HG02763 (cell line): ENCODE measurements at regions not wholly inside any gene's neighbourhood (a gene's known extent, or its start where the extent isn't known, plus 50 kb on each side); places are given as distances from the start of the nearest gene placed in this dataset.
"Not testable (repeated sequence)": the region's sequence is repeated elsewhere in the genome, so short reads cannot be mapped to it uniquely, and the experiment has no call there.

ENCODE experiments used
- ATAC-seq: cut with Tn5 transposase; IDR thresholded peaks from one replicate; pipeline ENCODE4 v1.9.1; 2021; ENCODE audit warnings: mild to moderate bottlenecking, moderate library complexity; ENCODE audit not compliant: unreplicated experiment

DNA sequence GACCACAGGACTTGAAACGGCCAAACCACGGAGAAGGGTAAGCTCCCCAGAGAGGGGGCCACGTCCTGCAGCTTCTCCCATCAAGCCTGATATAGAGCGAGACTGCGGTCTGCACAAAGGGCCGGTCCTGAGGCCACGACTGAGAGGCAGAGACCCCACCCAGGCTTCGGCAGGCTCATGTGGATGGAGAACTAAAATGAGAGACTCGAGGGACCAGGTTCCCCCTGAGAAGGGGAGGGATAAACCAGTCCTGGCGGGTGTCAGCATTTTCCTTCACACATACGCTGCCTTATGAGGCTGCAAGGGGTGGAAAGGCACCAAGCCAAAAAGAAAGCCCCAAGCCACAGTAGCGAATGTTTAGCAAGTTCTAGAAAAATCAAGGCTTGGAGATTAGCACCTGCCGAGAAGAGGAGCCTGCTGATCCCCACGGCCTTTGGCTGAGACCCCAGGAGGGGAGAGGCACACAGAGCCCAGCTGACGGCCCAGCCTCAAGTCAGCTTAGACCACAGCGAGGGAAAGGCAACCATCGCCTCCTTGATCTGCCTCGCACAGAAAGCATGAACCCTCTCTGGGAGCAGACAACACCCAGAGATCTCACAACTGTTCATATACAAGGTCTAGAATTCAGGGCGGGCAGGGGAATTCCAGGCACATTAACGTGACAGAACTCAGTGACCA lies 92.6 kb upstream of the RNF32 start:
- no peak for ATAC-seq

DNA sequence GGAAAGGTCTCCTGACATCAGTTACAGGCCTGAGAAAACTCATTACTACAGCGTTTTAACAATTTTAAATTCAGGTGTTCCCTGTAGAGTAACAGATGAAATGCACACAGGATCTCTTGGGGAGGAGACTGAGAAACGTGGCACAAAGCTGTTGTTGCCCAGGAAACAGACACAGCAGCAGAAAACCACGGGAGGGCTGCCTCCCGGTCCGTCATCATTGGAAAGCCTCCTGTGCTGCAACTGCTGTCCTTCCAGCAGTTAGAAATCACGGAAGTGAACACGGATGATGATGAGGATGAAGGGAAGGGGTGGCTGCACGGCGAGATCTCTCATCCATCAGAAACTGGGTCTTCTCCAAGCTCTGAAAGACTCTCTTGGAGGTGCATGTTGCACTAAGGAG lies 94.6 kb upstream of the RNF32 start:
- no peak for ATAC-seq

DNA sequence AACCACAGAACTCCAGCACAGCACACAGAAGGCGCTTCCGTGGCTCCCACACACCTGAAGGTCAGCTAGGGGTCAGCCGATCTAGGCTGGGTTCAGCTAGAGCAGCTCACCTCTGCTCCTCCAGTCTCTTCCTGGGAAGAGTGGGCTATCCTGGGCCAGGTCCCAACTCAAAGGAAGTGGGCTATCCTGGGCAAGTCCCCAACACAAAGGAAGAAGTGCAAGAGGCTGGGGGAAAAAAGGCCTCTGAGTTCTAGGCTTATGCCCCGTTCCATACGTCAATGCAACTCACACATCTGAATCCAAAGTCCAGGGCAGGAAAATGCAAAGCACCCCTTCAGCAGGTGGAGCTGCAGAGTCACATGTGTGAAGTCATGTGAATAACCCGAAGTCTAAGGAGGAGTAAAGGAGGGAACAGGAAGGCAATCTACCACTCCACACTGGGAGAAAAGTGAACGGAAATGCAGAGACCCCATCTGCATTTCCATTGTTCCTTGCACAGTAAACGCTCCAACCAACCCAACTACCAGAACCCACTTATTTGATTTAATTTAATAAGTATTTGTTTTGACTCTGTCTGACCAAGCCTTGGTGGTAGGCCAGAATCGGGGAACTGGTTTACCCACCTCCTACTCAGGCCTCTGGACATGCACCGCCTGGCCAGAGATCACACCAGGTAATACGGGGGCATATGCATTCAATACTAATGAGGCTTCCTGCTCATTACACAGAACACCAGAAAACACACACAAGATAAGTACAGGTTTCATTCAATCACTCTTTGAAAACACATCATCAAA lies 95.5 kb upstream of the RNF32 start:
- no peak for ATAC-seq

DNA sequence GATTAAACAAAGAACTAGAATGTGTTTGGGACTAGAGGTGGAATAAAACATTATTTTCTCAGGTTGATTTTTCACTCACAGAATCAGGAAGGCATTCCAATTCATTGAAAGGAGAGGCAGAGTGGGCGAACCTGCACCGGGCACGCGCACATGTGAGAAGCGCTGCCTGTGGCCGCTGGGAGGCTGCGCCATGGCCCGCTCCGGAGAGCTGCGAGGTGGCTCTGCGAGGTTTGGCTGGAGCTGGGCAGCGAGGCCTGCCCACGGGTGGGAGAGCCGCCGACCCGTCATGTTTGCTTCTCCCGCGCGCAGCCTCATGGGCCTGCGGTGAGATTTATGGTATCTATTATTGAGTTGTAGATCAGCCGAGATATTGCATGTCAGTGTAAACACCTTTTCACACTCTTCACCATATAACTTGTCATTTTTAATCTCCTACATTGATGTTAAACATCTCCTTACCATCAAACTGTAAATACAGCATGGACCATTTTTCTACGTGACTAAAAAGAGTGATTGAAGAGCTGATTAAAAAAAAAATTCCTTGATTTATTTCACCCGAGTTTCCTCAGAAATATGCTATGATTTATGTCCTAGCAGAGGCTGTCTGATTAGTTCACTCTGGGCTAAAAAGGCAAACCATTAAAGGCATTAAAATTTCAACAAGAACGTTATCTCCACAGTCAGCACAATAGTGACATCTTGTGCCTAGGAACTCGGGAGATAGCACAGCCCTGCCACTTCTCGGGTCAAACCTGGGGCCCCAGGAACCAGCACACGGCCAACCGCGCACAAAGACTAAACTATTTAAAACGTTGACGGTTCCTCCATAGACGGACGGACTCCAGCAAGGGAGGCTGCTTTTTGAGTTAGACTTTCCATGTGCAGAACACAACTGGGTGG lies 96.6 kb upstream of the RNF32 start:
- ATAC-seq, result no peak

DNA sequence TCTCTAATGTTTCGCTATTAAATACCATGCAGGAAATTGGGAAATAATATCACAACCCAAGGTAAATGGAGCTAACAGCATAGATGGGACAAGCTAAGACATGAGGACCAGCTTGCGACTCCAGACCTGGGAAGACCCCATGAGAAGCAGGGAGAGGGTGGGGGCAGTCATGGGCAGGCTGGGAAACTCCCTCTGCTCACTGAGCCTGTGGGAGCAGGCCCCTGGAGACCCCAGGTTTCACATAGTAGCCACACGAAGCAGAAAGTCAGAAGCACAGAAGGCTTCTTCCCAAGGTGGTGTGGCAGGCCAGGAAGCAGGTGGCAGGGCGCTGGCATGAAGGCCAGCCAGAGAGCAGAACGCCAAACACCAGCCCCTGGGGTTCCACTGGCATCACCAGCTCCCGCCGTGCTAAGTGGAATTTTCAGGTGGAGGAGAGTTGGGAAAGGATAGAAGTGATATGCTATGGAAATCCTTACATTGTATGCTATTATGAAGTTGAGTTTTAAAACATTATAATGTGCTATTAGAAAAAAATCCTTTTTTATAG lies 99.9 kb upstream of the RNF32 start:
- no peak for ATAC-seq

DNA sequence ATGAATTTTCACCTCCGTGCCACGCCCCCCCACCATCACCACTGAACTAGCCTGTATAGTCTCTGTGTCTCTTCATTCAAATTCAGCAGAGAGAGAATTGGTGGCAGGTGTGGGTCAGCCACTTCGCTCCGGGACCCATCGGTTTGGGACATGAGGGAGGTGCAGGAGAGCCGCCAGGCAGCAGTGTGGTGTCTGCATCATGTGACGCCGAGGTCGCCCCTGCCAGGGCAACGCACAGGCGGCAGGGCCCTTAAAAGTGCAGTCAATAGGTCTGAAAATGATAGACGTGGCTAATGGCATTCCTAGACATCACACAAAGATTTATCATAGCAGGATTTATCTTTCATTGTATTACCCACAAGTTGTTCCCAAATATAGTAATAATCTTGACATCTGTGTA lies 100.6 kb upstream of the RNF32 start:
- ATAC-seq, result no peak

DNA sequence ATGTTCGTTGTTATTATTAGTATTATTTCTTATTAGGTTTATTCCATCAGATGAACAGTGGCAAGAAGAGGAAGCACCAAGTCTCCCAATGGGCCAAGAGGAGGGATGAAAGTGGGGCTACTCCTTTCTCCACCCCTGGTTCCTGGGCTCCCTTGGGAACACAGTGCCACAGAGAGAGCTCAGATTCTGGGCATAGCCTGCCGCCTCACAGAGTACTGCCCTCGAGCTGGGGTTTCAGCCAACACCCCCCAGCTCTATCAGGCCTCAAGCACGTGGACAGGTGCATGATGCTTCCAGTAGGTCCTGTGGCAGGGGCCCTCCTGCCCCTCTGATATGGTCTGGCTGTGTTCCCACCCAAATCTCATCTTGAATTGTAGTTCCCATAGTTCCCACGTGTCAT lies 103.6 kb upstream of the RNF32 start:
- no peak for ATAC-seq

DNA sequence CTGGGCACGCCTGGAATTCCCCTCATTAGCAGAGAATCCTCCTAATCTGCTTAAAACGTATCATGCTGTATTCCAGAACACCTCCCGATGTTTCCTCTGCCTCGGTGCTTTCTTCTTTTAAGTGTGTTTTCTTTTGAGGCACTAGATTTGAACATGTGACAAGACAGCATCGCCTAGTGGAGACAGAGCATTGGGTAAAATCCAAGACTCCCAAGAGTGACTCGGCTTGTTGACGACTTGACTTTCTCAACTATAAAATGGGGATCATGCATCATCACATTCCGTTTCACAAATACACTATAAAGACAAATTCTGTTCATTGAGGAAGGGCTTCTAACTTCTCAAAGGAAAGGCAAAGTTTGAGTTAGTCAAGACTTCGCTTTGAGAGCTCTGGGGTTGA lies 105.6 kb upstream of the RNF32 start:
- ATAC-seq, result no peak

DNA sequence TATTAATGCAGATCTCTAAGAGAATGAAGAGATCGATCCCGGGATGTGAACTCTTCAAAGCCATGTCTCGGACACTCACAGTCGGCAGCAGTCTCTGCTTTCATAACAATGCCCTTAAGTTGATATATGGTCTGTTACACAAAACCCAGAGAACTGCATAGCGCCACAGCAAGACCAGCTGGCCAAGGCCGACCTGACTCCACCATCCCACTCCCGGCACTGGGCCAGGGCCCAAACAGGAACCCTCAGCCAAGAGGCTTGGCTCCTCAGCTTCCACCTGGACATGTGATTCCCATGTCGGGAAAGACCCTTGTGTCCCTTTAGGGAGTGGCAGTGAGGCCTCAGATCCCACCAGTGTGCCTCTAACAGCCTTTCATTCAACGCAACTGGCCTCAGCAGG lies 106.6 kb upstream of the RNF32 start:
- ATAC-seq, result no peak

DNA sequence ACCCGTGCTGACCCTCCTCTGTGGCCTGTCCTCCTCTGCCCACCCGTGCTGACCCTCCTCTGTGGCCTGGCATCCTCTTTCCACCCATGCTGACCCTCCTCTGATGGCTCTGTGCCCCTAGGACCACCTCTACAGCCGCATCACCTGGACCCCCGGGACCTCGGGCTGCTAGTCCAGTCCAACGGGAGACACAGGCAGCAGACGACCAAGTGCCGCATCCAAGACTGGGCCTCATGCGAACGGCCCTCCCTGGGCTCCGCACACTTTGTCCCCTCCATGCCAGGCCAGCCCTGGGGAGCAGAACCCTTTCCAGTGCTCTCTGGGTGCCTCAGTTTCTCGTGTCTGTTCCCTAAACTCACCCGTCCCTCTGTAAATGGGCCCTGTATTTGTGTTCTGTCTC lies 107.2 kb upstream of the RNF32 start:
- ATAC-seq, result no peak

DNA sequence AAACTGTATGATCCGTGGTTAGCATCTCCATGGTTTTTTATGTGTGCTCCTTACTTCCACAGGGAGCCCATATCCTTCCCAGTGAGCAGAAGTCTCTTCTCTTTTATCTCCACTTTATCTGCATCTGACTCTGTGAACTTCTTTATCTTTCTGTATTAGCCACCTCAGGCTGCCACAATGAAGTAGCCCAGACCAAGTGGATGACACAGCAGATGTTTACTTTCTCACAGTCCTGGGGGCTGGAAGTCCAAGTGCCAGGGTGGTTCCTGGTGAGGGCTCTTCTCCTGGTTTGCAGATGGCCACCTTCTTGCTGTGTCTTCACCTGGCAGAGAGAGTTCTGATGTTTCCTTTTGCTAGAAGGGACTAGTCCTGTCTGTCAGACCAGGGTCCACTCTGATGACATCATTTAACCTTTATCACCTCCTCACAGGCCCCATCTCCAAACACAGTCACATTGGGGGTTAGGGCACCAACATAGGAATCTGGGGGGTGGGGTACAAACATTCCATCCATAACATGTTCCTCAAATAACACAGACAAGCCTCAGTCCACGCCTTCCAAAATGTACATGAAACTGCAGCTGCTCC lies 108.5 kb upstream of the RNF32 start:
- no peak for ATAC-seq

DNA sequence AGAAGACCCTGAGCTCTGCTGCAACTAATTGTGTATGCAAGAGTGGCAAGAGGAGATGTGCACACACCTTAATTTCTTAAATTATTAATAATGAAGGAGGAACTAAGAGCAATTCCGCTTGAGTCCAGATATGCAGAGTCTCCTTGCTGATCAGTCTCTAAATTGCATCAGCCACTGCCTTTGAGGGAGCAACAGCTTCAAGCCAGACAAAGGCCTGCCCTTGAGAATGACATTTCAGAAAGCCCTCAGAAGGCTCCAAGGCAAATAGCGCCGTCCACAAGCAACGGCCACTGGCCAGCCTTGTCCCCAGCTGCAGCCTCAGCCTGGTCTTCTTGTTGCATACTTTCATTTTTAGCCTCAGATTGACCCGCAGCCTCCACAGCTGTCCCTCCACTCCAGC lies 110.6 kb upstream of the RNF32 start:
- ATAC-seq, result no peak

DNA sequence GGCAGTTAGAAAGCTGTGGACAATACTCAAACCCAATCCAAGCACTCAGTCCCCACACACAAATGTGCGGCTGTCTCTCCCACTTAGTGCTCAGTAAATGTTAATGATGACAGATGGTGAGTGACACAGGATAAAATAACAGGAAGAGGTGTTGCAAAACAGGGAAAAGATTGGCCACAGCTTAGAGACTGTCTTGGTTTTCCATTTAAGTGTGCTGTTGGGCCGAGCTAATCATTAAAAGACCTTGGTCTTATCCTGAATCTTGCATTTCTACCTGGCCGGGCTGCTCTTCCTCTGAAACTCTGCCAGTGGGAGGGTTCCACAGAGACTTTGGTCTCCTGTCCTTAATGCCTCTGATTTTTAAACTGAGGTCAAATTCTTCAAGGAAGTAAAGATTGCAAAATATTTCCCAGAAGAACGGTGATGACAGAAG lies 113.1 kb upstream of the RNF32 start:
- ATAC-seq, result no peak

DNA sequence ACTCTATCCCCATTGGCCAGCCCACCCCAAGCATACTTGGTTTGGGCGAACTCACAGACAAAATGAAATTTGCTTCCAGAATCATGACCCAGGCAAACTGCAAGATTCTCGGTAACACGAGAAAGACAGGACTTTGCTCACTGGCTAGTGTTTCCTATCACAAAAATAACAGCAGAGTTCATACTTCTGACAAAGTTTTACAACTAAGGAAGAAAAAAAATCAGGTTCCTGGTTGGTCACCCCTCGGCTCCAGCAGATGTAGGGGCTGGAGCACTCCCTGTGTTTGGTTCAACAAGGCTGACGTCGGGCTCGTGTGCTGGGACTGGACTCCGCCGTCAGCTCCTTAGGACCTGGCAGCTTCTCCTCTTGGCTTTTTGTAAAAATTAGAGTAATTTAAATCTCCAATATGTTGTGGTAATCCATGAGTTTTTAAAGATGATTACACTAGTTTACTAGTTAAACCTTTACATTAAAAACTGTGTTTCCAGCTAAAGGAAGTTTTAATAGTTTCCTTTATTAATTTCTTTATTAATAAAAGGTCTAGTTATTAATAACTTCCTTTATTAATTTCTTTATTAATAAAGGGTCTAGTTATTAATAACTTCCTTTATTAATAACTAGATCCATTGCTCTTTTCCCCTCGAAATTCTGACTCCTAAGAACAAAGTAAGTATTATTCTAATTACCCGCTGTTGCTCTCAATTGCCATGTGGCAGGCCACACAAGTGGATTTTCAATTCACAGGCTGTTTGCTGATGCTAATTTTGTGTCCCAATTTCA lies 115.6 kb upstream of the RNF32 start:
- ATAC-seq, result no peak

DNA sequence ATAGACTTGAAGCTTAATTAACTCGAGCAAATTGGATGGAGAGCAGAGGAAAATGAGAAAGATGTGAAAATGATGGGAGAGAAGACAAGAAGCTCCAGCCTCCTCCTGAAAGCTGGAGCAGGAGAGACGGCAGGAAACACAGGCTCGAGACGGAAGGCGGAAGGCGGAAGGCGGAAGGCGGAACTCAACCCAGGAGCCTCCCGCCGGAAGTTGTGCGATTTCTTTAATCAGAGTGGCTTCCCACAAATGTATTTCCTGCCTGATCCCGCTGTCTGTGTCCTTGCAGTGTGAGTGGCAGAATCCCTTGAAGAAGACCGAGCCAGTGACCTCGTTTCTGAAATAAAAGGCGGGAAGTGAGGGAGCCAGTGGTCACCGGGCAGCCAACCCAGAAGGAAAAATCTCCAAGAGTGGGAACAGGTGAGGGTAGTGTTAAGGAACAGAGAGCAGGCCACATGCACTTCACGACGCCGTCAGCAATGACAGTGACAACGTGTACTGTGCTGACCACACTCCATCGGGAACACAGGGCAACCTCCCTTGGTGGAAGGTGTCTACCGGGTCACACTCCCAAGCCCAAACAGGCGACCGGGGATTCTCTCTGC lies 117.0 kb upstream of the RNF32 start:
- ATAC-seq, result no peak

DNA sequence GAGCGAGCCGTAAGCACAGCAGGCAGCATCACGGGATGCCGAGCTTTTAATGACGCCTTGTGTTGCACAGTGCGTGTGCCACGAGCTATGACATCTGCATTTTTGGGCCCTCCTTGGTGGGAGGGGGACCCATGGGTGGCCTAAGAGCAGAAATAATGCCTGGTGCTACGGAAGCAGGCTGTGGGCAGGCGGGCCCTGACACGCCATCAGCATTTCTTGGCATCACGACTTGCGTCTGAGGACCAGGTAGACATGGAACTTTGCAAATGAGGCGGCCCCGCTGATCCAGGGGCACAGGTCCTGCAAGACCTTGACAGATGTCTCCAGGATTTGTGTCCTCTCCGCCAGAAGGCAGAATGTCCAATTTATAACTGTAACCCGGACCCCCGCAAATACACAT lies 117.8 kb upstream of the RNF32 start:
- no peak for ATAC-seq

DNA sequence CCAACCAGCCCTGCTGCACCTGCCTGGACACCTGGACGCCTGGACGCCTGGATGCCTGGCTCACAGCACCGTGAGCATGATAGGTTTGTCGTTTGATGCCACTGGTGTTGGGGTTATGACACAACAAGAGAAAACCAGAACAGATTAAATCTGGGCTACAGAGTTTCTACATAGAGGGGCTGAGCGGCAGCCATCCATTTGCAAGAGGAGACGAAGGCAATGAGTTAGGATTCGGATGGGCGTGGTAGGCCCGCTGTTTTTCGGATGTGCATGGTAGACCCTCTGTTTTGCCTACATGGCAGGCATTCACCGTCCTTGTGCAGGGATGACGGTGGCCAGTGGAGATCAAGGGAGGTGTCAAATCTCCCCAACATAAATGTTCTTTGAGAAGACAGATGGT lies 121.5 kb upstream of the RNF32 start:
- ATAC-seq, result no peak

DNA sequence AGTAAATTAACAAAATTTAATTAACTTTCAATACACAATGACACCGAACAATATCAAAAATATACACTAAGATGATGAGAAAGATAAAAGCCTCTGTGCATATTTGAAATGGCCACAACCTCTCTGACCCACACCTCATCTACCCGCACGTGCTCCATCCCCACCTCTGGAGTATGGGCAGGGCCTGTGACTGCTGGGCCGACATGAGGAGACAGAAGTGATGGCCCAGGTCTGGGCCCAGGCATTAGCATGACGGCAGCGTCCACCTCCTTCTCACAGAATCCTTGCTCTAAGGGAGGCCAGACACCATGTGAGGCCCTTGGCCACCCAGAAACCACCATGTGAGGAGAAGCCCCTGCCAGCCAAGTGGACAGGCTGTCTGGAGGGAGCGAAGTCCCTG lies 122.1 kb upstream of the RNF32 start:
- no peak for ATAC-seq

DNA sequence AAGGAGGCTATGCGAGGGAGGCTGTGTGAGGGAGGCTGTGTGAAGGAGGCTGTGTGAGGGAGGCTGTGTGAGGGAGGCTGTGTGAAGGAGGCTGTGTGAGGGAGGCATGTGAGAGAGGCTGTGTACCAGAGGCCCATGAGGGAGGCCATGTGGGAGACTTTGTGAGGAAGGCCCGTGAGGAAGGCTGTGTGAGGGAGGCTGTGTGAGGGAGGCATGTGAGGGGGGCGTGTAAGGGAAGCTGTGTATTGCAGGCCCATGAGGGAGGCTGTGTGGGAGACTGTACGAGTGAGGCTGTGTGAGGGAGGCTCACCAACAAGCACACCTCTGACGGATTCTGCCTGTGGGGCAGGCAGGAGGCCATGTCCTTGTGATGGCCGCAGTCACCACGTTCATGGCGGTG lies 122.7 kb upstream of the RNF32 start:
- not testable (repeated sequence) for ATAC-seq
